ENCODE measurements at regions not wholly inside any gene's neighbourhood (a gene's known extent, or its start where the extent isn't known, plus 50 kb on each side); places are given as distances from the start of the nearest gene placed in this dataset.

DNA sequence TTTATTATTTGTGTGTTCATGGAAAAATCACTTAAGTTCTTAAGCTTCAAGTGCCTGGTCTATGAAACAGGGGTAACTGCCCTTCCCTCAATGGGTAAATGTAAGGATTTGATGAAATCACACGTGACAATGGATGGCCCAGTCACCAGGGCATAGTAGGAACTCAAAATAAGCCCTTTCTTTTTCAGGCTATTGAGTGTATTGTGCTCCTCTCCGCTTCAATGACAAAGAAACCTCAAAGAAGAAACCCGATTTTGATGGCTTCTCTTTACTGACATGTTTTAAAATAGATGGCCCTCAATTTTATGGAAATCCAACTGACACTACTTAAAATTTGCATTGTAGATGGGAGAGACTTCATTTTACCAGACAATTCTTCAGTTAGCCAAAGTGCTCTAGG is 543.5 kb downstream of the OMA1 start (continued):
- TF ChIP-seq, protein P1, sequence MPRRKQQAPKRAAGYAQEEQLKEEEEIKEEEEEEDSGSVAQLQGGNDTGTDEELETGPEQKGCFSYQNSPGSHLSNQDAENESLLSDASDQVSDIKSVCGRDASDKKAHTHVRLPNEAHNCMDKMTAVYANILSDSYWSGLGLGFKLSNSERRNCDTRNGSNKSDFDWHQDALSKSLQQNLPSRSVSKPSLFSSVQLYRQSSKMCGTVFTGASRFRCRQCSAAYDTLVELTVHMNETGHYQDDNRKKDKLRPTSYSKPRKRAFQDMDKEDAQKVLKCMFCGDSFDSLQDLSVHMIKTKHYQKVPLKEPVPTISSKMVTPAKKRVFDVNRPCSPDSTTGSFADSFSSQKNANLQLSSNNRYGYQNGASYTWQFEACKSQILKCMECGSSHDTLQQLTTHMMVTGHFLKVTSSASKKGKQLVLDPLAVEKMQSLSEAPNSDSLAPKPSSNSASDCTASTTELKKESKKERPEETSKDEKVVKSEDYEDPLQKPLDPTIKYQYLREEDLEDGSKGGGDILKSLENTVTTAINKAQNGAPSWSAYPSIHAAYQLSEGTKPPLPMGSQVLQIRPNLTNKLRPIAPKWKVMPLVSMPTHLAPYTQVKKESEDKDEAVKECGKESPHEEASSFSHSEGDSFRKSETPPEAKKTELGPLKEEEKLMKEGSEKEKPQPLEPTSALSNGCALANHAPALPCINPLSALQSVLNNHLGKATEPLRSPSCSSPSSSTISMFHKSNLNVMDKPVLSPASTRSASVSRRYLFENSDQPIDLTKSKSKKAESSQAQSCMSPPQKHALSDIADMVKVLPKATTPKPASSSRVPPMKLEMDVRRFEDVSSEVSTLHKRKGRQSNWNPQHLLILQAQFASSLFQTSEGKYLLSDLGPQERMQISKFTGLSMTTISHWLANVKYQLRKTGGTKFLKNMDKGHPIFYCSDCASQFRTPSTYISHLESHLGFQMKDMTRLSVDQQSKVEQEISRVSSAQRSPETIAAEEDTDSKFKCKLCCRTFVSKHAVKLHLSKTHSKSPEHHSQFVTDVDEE (CRISPR knock-in tag; IDR thresholded peaks at IDR 0.05): no peak

DNA sequence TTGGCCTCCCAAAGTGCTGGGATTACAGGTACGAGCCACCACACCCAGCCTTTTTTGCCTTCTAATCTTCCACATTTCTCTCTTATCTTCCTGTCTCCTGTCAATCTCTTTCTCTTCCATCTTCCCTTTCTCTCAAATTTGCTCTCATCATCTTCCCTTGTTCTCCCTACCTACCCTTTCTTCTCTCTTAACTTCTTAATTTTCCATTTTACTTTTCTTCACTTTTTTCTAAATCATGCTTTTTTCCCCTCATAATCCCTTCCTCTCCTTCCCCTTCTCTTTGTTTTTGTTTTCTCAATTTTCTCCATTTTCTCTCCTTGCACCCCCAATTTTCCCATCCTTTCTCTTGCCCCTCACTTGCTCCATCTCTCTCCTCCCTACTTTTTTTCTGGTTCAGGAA is 545.7 kb downstream of the OMA1 start:
- no peak for ATAC-seq
- no peak for TF ChIP-seq SNAI2 (CRISPR knock-in tag; IDR thresholded peaks at IDR 0.05)
- TF ChIP-seq ZFP3 (CRISPR knock-in tag; IDR thresholded peaks at IDR 0.05): no peak
- no peak for TF ChIP-seq ZNF565 (CRISPR knock-in tag; conservative IDR thresholded peaks at IDR 0.05; ENCODE audit: low read depth)
- no peak for TF ChIP-seq ZC3H10 (CRISPR knock-in tag; IDR thresholded peaks at IDR 0.05)
- no peak for TF ChIP-seq ZFP30 (CRISPR knock-in tag; IDR thresholded peaks at IDR 0.05)
- TF ChIP-seq ARNTL (CRISPR knock-in tag; IDR thresholded peaks at IDR 0.05; ENCODE audit: borderline replicate concordance, low read depth): no peak
- TF ChIP-seq PPARA (CRISPR knock-in tag; IDR thresholded peaks at IDR 0.05; ENCODE audit: borderline replicate concordance): no peak
- TF ChIP-seq ZNF8 (CRISPR knock-in tag; IDR thresholded peaks at IDR 0.05): no peak
- TF ChIP-seq, protein P2, sequence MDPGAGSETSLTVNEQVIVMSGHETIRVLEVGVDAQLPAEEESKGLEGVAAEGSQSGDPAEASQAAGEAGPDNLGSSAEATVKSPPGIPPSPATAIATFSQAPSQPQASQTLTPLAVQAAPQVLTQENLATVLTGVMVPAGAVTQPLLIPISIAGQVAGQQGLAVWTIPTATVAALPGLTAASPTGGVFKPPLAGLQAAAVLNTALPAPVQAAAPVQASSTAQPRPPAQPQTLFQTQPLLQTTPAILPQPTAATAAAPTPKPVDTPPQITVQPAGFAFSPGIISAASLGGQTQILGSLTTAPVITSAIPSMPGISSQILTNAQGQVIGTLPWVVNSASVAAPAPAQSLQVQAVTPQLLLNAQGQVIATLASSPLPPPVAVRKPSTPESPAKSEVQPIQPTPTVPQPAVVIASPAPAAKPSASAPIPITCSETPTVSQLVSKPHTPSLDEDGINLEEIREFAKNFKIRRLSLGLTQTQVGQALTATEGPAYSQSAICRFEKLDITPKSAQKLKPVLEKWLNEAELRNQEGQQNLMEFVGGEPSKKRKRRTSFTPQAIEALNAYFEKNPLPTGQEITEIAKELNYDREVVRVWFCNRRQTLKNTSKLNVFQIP (CRISPR knock-in tag; IDR thresholded peaks at IDR 0.05; ENCODE audit: borderline replicate concordance, low read depth): no peak
- no peak for TF ChIP-seq OSR1 (CRISPR knock-in tag; IDR thresholded peaks at IDR 0.05)
- TF ChIP-seq ESRRG (CRISPR knock-in tag; IDR thresholded peaks at IDR 0.05): no peak
- no peak for TF ChIP-seq ZNF70 (CRISPR knock-in tag; IDR thresholded peaks at IDR 0.05)
- no peak for TF ChIP-seq TOX (CRISPR knock-in tag; IDR thresholded peaks at IDR 0.05; ENCODE audit: borderline replicate concordance)
- no peak for TF ChIP-seq TCF4 (CRISPR knock-in tag; IDR thresholded peaks at IDR 0.05; ENCODE audit: borderline replicate concordance)
- TF ChIP-seq, protein P3, sequence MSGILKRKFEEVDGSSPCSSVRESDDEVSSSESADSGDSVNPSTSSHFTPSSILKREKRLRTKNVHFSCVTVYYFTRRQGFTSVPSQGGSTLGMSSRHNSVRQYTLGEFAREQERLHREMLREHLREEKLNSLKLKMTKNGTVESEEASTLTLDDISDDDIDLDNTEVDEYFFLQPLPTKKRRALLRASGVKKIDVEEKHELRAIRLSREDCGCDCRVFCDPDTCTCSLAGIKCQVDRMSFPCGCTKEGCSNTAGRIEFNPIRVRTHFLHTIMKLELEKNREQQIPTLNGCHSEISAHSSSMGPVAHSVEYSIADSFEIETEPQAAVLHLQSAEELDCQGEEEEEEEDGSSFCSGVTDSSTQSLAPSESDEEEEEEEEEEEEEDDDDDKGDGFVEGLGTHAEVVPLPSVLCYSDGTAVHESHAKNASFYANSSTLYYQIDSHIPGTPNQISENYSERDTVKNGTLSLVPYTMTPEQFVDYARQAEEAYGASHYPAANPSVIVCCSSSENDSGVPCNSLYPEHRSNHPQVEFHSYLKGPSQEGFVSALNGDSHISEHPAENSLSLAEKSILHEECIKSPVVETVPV (CRISPR knock-in tag; IDR thresholded peaks at IDR 0.05): no peak
- TF ChIP-seq CSDC2 (CRISPR knock-in tag; IDR thresholded peaks at IDR 0.05): no peak
- TF ChIP-seq, protein P4, sequence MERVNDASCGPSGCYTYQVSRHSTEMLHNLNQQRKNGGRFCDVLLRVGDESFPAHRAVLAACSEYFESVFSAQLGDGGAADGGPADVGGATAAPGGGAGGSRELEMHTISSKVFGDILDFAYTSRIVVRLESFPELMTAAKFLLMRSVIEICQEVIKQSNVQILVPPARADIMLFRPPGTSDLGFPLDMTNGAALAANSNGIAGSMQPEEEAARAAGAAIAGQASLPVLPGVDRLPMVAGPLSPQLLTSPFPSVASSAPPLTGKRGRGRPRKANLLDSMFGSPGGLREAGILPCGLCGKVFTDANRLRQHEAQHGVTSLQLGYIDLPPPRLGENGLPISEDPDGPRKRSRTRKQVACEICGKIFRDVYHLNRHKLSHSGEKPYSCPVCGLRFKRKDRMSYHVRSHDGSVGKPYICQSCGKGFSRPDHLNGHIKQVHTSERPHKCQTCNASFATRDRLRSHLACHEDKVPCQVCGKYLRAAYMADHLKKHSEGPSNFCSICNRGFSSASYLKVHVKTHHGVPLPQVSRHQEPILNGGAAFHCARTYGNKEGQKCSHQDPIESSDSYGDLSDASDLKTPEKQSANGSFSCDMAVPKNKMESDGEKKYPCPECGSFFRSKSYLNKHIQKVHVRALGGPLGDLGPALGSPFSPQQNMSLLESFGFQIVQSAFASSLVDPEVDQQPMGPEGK (CRISPR knock-in tag; IDR thresholded peaks at IDR 0.05; ENCODE audit: borderline replicate concordance): no peak
- no peak for TF ChIP-seq GLIS3 (CRISPR knock-in tag; IDR thresholded peaks at IDR 0.05)
- no peak for TF ChIP-seq ISL1 (CRISPR knock-in tag; IDR thresholded peaks at IDR 0.05)

DNA sequence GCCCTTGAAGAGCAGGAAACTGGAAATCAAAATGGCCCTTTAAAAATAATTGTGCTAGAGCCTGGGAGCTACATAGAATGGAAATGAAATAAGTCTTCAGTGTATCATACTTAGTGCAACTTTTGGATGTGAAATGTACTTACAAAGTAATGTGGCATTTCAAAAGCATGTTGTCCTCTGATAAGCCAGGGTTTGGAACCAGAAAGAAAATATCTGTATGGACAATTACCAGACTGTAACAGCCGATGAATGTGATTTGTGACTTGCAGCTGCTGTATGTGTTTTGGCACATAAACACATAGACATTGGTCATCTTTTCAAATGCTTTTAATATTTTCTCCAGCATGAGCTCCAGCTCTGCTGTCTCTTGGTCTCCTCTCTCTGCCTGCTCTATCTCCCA is 546.4 kb downstream of the OMA1 start:
- ATAC-seq: no peak
- no peak for TF ChIP-seq ARNTL (CRISPR knock-in tag; IDR thresholded peaks at IDR 0.05; ENCODE audit: borderline replicate concordance, low read depth)
- TF ChIP-seq TOX (CRISPR knock-in tag; IDR thresholded peaks at IDR 0.05; ENCODE audit: borderline replicate concordance): no peak
- TF ChIP-seq, protein P2 (CRISPR knock-in tag; IDR thresholded peaks at IDR 0.05; ENCODE audit: borderline replicate concordance, low read depth): no peak
- TF ChIP-seq ZNF8 (CRISPR knock-in tag; IDR thresholded peaks at IDR 0.05): no peak
- TF ChIP-seq ZC3H10 (CRISPR knock-in tag; IDR thresholded peaks at IDR 0.05): no peak
- no peak for TF ChIP-seq ISL1 (CRISPR knock-in tag; IDR thresholded peaks at IDR 0.05)
- no peak for TF ChIP-seq RARB (CRISPR knock-in tag; IDR thresholded peaks at IDR 0.05)
- TF ChIP-seq ZNF70 (CRISPR knock-in tag; IDR thresholded peaks at IDR 0.05): no peak
- no peak for TF ChIP-seq ESRRG (CRISPR knock-in tag; IDR thresholded peaks at IDR 0.05)
- TF ChIP-seq, protein P5, sequence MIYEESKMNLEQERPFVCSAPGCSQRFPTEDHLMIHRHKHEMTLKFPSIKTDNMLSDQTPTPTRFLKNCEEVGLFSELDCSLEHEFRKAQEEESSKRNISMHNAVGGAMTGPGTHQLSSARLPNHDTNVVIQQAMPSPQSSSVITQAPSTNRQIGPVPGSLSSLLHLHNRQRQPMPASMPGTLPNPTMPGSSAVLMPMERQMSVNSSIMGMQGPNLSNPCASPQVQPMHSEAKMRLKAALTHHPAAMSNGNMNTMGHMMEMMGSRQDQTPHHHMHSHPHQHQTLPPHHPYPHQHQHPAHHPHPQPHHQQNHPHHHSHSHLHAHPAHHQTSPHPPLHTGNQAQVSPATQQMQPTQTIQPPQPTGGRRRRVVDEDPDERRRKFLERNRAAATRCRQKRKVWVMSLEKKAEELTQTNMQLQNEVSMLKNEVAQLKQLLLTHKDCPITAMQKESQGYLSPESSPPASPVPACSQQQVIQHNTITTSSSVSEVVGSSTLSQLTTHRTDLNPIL (CRISPR knock-in tag; IDR thresholded peaks at IDR 0.05; ENCODE audit: low read depth): no peak
- no peak for TF ChIP-seq OSR1 (CRISPR knock-in tag; IDR thresholded peaks at IDR 0.05)
- TF ChIP-seq, protein P4 (CRISPR knock-in tag; IDR thresholded peaks at IDR 0.05; ENCODE audit: borderline replicate concordance): no peak
- TF ChIP-seq, protein P3 (CRISPR knock-in tag; IDR thresholded peaks at IDR 0.05): no peak
- no peak for TF ChIP-seq PPARA (CRISPR knock-in tag; IDR thresholded peaks at IDR 0.05; ENCODE audit: borderline replicate concordance)
